Activated CD8-positive, alpha-beta memory T cell treated with anti-CD3 and anti-CD28 coated beads, Interleukin-2, amount 10 ng/mL, durations not matched to agents 7 days and 5 days (primary cell): ENCODE measurements at regions not wholly inside any gene's neighbourhood (a gene's known extent, or its start where the extent isn't known, plus 50 kb on each side); places are given as distances from the start of the nearest gene placed in this dataset.

Experiments used
- ATAC-seq: fragments of 150-1000 bp; cut with Tn5 transposase; one replicate; pipeline ENCODE4 v1.10.0; 2021; ENCODE audit warnings: moderate library complexity
- CTCF ChIA-PET: fragments of 350-600 bp; sonication (Branson Sonifier 250); formaldehyde crosslinking; loops from one replicate; lab custom pipeline; 2021; ENCODE audit warnings: antibody characterized with exemption; lab: Charles Lee
- DNase-seq: peaks from one replicate; pipeline ENCODE4 v3.0.0-alpha.2; 2020
- H3K27ac Mint-ChIP-seq: one replicate; pipeline ENCODE4 v1.8.0; 2021; ENCODE audit warnings: mild to moderate bottlenecking, mixed read lengths
- H3K27me3 Mint-ChIP-seq: one replicate; pipeline ENCODE4 v1.8.0; 2021; ENCODE audit warnings: mixed read lengths
- H3K36me3 Mint-ChIP-seq: one replicate; pipeline ENCODE4 v1.8.0; 2021; ENCODE audit warnings: mild to moderate bottlenecking, mixed read lengths
- H3K4me1 Mint-ChIP-seq: one replicate; pipeline ENCODE4 v1.8.0; 2021; ENCODE audit warnings: mixed read lengths
- H3K4me3 Mint-ChIP-seq: one replicate; pipeline ENCODE4 v1.8.0; 2021; ENCODE audit warnings: mild to moderate bottlenecking, moderate library complexity, mixed read lengths
- H3K9me3 Mint-ChIP-seq: one replicate; pipeline ENCODE4 v1.8.0; 2022; ENCODE audit warnings: low read depth, mixed read lengths

GRCh38 chr1:212555426-212555825 is 53.1 kb upstream of the ATF3 start:
- CTCF ChIA-PET, result interaction anchor here (0.9 to 1.9 kb wide), 6 partner anchors 12 to 123 kb away, joined by 3 to 7 read pairs (median 4); no protein-coding TSS in a partner anchor

GRCh38 chr1:212556822-212557549 is 51.6 kb upstream of the ATF3 start:
- CTCF ChIA-PET, result interaction anchor here (1.6 to 2.2 kb wide), 4 partner anchors 51 to 101 kb away, joined by 5 to 9 read pairs (median 6); no protein-coding TSS in a partner anchor
- H3K36me3 Mint-ChIP-seq, result peaks cover 7% of the 10 kb centered on the region
- H3K4me3 Mint-ChIP-seq, result no peak overlapping the region
- peaks cover 46% of the 10 kb centered on the region for H3K27me3 Mint-ChIP-seq
- no peak for DNase-seq
- no peak for ATAC-seq
- peaks cover 18% of the 10 kb centered on the region for H3K4me1 Mint-ChIP-seq
- no peak overlapping the region for H3K27ac Mint-ChIP-seq
- H3K9me3 Mint-ChIP-seq, result peaks cover 1% of the 10 kb centered on the region

More at GRCh38 chr1:212555426-212555825, 53.1 kb upstream of the ATF3 start:
- no peak overlapping the region for H3K27ac Mint-ChIP-seq
- DNase-seq (no peak), ATAC-seq (no peak)
- peaks cover 58% of the 10 kb centered on the region for H3K27me3 Mint-ChIP-seq
- H3K4me3 Mint-ChIP-seq, result no peak overlapping the region
- H3K36me3 Mint-ChIP-seq, result peaks cover 7% of the 10 kb centered on the region
- peaks cover 1% of the 10 kb centered on the region for H3K9me3 Mint-ChIP-seq
- H3K4me1 Mint-ChIP-seq, result peaks cover 18% of the 10 kb centered on the region

- Mint-ChIP-seq H3K36me3 (peaks cover 7% of the 10 kb centered on the region), H3K4me3 (peak overlapping the region; percentile 65), H3K9me3 (peaks cover 1% of the 10 kb centered on the region), H3K27ac (peak overlapping the region; percentile 69), H3K27me3 (peaks cover 42% of the 10 kb centered on the region), H3K4me1 (peaks cover 18% of the 10 kb centered on the region)
- ATAC-seq (peak; percentile 54), DNase-seq (no peak)
- CTCF ChIA-PET, result interaction anchor here (0.6 to 2.2 kb wide), 7 partner anchors 9 to 135 kb away, joined by 3 to 9 read pairs (median 5); no protein-coding TSS in a partner anchor
Observed at GRCh38 chr1:212557739-212558692, 50.5 kb upstream of the ATF3 start.

GRCh38 chr1:212558693-212559480 is 49.7 kb upstream of the ATF3 start:
- H3K27ac Mint-ChIP-seq, result peak overlapping the region; percentile 91
- peaks cover 7% of the 10 kb centered on the region for H3K36me3 Mint-ChIP-seq
- ATAC-seq (peak; percentile 95), DNase-seq (peak; percentile 94)
- CTCF ChIA-PET, result interaction anchor here (0.6 to 2.2 kb wide), 7 partner anchors 8 to 134 kb away, joined by 3 to 9 read pairs (median 5); no protein-coding TSS in a partner anchor
- H3K27me3 Mint-ChIP-seq, result peaks cover 38% of the 10 kb centered on the region
- H3K4me3 Mint-ChIP-seq, result peak overlapping the region; percentile 65
- peaks cover 18% of the 10 kb centered on the region for H3K4me1 Mint-ChIP-seq
- H3K9me3 Mint-ChIP-seq, result peaks cover 1% of the 10 kb centered on the region
